Motor neuron (in vitro differentiated cells): ENCODE measurements at regions not wholly inside any gene's neighbourhood (a gene's known extent, or its start where the extent isn't known, plus 50 kb on each side); places are given as distances from the start of the nearest gene placed in this dataset.

Source experiments
- ATAC-seq, 8 experiments: fragments of 200-7000 bp; cut with Tn5 transposase; replicated peaks in 6 of 8; 2 replicates each; pipeline ENCODE4 v1.8.0; 2021; ENCODE audit warnings: mild to moderate bottlenecking in 8 of 8, moderate library complexity in 8 of 8
- H3K27ac ChIP-seq, 2 donors: fragments of 250-450 bp; sonication (Bioruptor Pico); 2 replicates each; pipeline ENCODE4 v1.9.0; 2021; ENCODE audit warnings: antibody characterized with exemption in 2 of 2, mild to moderate bottlenecking in 2 of 2, moderate library complexity in 1 of 2
- H3K4me1 ChIP-seq, 2 donors: fragments of 250-450 bp; sonication (Bioruptor Pico); replicated peaks in 1 of 2; 2 replicates each; pipeline ENCODE4 v1.6.1; 2021; ENCODE audit warnings: antibody characterized with exemption in 2 of 2, mild to moderate bottlenecking in 2 of 2, moderate library complexity in 1 of 2
- H3K4me3 ChIP-seq, 5 donors: fragments of 250-450 bp; sonication (Bioruptor Pico); 2 replicates each; pipeline ENCODE4 v1.9.0; 2021; ENCODE audit warnings: antibody characterized with exemption in 5 of 5, mild to moderate bottlenecking in 5 of 5, moderate library complexity in 4 of 5
- WGBS, 10 experiments: fragments of 450-650 bp; shearing (Covaris generic); methylation state at CpG; one replicate each; pipeline ENCODE4 v1.0.0; 2022; 5-methylcytosine and 5-hydroxymethylcytosine counted together
- in situ Hi-C, 9 experiments: fragments of 400-800 bp; cut with MboI; loops; one replicate each; pipeline ENCODE4 v1.15.0; 2021; ENCODE audit warnings: low sequenced_read_pairs in 9 of 9, low pct_unique_long_range_greater_than_20kb in 2 of 9; ENCODE audit not compliant: unreplicated experiment in 9 of 9

DNA sequence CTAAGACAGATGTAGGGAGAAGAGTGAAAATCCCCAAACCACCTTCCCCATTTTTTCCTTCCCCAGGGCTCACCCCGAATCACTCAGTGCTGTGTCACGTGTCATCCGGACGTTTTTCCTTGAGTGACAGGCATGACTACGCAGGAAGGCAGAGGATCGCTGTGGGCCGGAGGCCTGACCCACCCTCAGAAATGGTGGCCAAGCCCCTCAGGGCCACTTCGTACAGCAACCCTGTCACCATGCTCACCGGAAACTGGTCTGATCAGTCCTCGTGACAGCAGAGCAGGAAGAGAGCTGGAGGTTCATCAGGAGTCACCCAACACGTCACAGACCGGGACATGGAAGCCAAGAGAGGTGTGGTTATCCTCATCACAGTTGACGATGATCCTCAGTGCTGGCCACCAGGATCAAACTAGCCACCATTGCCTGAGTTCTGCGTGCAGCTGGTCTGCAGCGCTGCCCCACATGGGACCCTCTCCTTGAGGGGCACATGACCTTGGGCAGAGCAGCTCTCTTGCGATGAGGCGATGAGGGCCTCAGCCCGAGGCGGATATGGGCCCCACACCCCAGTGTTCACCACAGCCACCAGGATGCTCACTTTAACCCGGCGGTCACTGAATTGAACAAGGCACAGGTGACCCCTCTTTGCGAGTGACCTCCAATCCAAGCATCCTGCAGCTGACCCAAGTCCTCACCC lies 99.3 kb upstream of the INSIG1 start:
- in situ Hi-C loops, result loop anchor here in 1 of 9 experiments (10.0 to 25.0 kb wide), 2 partner anchors 146 to 286 kb away; no protein-coding TSS in a partner anchor
- peaks cover 8 to 12% of the 10 kb centered on the region in 2 donors for H3K4me1 ChIP-seq
- no peak overlapping the region for H3K4me3 ChIP-seq
- no peak overlapping the region for H3K27ac ChIP-seq
- WGBS, 10 experiments, result 60 to 95% (median 84%) methylated on average over 2 to 12 of the region's 22 CpGs; no CpG with 5 or more reads in 2 of the 10 experiments
- ATAC-seq, result no peak

DNA sequence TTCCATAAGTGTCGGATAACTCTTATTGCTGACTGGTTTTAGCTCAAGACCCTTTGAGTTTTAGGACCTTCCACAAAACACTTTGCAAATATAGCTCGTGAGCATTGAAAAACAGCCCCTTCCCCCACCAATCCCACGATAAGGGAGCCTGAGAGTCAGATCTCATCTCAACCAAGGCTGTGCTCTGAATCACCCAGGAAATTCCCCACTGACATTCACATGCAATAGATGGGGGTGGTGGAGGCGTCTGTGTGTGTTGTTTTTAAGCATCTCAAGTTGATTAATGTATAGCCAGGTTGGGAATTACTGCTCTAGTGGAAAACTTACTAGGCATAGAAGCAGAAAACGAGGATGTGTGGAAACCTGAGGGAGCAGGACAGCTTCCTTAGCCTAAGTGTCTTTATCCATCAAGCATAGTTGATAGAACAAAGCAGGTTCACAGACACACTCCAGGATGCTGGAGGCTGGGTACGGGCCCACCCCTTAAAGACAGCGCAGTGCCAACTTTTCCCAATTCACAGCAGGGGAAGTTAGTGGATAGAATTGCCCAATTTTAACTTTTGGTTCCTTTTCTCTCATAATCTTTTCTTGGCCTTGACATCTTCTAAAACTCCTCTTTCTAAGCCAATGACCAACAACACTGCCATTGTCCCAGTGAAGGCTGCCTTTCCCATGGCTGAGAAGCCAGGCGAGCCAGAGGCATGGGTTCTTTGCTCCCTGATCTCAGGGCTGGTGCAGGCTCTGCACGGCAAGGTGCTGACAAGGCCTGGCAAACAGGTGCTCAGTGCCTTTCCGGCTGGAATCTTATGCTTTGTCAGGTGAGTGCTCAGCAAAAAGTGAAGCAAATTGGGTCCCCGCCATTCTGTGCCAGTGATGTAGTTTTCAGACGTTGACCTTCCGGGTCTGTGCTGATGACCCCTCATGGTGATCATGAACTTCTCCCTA lies 98.5 kb upstream of the INSIG1 start:
- in situ Hi-C loops, result loop anchor here in 1 of 9 experiments (10.0 to 25.0 kb wide), 2 partner anchors 146 to 287 kb away; no protein-coding TSS in a partner anchor
- 20 to 100% (median 81%) methylated on average over 1 to 9 of the region's 13 CpGs; no CpG with 5 or more reads in 2 of the 10 experiments for WGBS, 10 experiments
- Histone ChIP-seq H3K4me1 (peaks cover 8 to 9% of the 10 kb centered on the region in 2 donors), H3K27ac (no peak overlapping the region), H3K4me3 (no peak overlapping the region)
- peak in 2 of 8 experiments; percentile 40 for ATAC-seq

DNA sequence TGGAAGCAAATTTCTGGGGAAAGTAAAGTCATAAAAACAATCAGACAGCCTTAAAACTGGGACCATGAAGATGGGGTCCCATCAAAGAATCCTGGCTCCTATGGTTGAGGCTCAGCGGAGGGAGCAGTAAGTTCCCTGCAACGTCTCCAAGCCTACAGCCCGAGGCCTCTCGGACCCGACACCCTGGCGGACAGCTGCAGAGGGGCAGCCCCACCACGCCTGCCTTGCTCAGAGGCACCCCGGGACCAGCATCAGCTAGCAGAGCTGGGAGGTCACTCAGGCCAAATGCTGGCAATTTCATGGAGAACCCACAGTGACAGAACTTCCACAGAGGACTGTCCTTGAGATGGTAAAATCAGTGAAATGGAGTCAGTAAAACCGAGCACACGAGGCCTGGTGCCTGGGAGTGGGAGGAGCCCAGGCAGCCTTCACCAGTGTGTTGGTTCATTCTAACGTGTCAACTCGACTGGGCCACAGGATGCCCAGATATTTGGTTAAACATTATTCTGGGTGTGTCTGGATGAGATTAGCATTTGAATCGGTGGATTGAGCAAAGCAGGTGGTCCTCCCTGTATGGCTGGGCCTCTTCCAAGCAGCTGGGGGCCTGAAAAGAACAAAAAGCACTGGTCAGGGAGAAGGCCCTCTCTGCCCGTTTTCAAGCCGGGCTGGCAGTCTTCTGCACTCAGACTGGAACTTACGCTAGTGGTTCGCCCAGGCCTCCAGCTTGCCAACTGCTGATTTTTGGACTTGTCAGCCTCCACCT lies 96.2 kb upstream of the INSIG1 start:
- Histone ChIP-seq H3K4me1 (peaks cover 2 to 6% of the 10 kb centered on the region in 2 donors), H3K4me3 (no peak overlapping the region), H3K27ac (no peak overlapping the region)
- no peak for ATAC-seq
- in situ Hi-C loops, result no loop called here
- WGBS, 10 experiments, result 20 to 100% (median 72%) methylated on average over 1 to 10 of the region's 17 CpGs; no CpG with 5 or more reads in 2 of the 10 experiments

DNA sequence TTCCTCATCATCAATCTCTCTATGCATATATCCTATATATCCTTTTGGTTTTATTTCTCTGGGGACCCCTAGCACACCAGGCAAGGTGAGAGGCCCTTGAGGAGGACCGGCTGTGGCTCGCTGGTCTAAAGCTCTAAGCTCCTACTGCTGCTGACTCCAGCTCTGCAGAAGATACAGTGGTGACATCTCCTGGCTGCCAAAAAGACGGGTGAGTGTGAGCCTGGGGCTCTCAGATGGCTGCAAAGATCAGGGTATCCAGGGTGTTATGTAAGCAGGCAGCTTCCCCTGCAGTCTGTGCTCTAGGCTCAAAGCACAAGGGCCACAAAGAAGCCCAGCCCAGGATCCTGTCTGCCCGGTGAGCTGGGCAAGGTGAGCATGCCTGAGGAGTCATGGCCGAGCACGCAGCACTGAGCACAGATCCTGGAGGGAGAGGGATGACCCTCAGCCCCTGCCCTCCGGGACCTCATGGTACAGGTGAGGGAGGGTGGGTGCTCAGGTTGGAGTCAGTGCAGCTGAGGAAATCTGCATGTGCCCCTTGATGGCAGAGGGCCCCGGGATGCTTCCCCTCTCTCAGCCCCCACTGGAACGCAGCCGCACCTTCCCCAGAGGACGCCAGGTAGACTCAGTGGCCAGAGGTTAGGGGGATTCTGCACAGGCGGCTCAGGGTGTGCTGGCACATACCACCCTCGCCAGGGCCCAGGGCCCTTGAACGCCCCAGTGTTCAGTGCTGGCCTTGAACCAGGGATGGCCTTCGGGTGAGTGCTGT lies 95.4 kb upstream of the INSIG1 start:
- H3K4me3 ChIP-seq, result no peak overlapping the region
- H3K27ac ChIP-seq, result no peak overlapping the region
- in situ Hi-C loops, result no loop called here
- ATAC-seq, result no peak
- WGBS, 10 experiments, result 94 to 100% (median 97%) methylated on average over 1 to 6 of the region's 15 CpGs; no CpG with 5 or more reads in 6 of the 10 experiments
- peaks cover 2 to 6% of the 10 kb centered on the region in 2 donors for H3K4me1 ChIP-seq

DNA sequence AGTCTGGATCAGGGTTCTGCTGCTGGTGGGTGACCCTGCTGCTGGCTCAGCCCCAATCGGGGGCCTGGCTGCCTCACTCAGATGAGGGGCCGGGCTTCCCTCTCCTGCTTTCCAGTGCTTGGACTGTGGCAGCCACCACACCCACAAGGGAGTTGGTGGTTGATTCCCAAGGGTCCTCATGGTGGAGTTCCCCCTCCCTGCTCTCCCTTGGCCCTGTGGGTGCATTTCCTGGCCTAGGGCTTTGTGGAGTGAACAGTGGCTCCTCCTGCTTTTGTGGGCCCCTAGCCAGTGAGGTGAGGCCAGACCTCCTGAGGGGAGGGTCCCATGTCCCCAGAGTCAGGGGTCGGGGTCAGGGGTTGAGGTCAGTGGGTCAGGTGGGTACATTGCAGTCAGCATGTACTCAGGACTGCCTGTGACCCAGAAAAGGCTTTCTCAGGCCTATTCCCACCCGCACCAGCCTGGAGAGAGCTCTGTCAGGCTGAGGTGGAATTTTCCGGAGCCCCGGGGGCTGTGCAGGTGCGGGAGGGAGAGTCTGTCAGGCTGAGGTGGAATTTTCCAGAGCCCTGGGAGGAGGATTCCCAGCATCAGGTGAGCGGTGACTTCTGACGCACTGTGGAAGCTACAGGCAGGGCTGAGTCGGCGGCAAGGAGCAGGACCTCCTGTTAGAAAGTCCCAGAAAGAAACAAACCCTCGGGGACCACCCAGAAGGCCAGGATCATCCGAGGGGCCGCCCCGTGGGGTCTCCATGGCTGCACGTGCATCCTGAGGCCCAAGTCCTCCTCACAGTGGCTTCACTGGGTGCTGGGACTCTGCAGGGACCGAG lies 94.4 kb upstream of the INSIG1 start:
- in situ Hi-C loops, result no loop called here
- H3K4me3 ChIP-seq, result no peak overlapping the region
- peaks cover 2 to 6% of the 10 kb centered on the region in 2 donors for H3K4me1 ChIP-seq
- no peak for ATAC-seq
- WGBS, 10 experiments, result 65 to 83% (median 80%) methylated on average over 1 to 8 of the region's 17 CpGs; no CpG with 5 or more reads in 4 of the 10 experiments
- peak overlapping the region in 1 of 2 donors; percentile 36 for H3K27ac ChIP-seq

DNA sequence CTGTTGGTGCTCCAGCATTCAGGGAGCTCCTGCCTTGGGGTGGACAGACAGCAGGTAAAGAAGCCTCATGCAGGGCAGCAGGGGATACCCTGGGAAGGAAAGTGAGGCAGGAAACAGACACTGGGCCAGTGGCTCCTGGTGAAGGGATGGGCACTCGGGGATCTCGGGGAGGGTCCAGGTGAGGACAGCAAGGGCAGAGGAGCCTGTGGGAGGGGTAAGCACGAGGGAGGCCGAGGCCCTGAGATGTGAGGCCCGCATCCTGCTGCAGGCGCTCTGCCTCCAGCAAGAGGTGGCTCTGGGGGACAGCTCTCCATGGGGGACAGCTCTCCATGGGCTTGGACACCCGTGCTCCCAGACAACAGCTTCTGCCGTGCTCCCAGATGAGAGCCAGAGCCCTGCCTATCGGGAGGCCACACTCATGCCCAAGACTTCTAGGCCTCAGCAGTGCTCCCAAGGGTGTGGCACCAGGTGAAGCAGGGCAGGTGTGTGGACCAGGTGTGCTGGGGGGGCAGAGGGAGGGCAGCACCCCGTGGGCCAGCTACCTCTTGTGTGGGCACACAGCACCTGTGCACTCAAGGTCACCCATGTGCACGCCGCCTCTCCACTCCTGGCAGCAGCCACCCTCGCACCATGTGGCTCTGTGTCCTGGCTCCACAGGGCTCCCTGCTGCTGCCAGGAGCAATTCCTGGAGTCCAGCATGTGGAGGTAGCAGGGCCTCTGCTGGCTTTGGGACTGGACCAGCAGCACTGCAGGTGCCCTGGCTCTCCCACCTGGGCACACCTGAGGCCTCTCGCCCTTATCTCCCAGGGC lies 93.6 kb upstream of the INSIG1 start:
- WGBS, 10 experiments, result 87 to 100% (median 100%) methylated on average over 1 to 3 of the region's 14 CpGs; no CpG with 5 or more reads in 5 of the 10 experiments
- Histone ChIP-seq H3K27ac (peak overlapping the region in 1 of 2 donors; percentile 36), H3K4me3 (no peak overlapping the region), H3K4me1 (peaks cover 2 to 6% of the 10 kb centered on the region in 2 donors)
- ATAC-seq, result no peak
- in situ Hi-C loops, result no loop called here

DNA sequence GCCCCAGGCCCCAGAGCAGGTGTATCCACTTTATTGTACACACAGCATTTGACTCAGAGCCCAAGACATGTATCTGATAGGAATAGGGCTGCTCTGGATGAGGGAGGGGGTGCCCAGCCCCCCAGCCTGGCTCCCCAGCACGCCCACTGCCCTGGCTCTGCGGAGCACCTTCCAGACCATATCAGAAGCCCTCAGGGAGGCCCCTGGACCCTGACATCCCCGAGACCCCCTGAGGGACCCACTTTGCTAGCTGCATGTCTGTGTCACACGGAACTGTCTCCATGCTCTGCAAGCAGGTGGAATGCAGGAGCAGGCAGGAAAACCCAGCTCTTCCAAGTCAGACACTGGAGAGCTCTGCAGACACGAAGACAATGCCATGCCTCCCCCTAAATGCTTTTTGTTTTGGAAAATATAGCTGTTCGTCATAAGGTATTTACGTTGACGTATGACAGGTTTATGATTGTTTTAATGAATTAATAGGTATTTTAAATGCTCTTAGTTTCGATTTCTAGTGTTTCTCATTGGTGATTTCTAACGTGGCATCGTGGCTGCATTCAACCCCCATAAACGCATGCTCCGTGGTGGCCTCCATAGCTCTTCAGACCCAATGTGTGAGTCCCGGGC lies 92.8 kb upstream of the INSIG1 start:
- WGBS, 10 experiments, result 33 to 95% (median 71%) methylated on average over 4 to 10 of the region's 14 CpGs; no CpG with 5 or more reads in 2 of the 10 experiments
- Histone ChIP-seq H3K4me1 (peaks cover 5 to 6% of the 10 kb centered on the region in 2 donors), H3K4me3 (no peak overlapping the region), H3K27ac (no peak overlapping the region)
- ATAC-seq, result no peak
- in situ Hi-C loops, result no loop called here

DNA sequence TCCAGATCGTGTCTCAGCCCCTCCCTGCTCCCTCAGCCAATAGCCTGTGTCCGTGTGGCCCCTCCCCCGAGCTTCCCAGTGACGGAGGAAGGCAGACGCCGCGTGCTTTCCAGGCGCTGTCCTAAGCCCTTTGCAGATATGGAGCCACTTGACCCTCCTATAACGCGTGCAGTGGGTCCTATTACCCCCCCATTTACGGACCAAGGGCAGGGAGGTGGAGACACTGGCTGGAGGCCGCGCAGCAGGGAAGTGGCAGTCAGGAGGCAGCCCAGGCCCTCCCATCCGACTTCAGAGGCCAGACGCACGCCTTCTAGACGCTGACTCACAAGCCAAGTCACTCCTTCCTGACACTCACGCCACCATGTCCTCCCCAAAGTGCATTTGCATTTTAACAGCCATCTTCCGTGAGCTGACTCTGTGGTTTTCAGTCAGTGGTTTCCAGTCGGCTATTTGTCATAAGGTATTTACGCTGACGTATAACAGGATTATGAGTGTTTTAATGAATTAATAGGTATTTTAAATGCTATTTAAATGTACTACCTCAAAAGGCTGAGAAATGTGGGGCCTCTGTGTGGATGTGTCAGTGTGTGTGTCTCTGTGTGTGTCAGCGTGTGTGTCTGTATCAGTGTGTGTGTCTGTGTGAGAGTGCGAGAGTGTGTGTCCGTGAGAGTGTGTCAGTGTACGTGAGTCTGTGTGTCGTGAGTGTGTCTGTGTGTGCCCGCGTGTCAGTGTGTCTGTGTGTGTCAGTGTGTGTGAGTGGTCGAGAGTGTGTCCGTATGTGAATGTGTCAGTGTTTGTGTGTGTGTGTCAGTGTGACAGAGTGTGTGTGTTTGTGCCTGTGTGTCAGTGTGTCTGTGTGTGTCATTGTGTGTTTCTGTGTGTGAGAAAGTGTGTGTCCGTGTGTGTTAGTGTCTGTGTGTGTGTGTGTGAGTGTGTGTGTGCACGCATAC lies 92.0 kb upstream of the INSIG1 start:
- in situ Hi-C loops, result no loop called here
- Histone ChIP-seq H3K4me3 (no peak overlapping the region), H3K27ac (peak overlapping the region in 1 of 2 donors; percentile 10), H3K4me1 (peaks cover 5 to 6% of the 10 kb centered on the region in 2 donors)
- WGBS, 10 experiments, result 0 to 83% (median 69%) methylated on average over 1 to 19 of the region's 33 CpGs; no CpG with 5 or more reads in 2 of the 10 experiments
- ATAC-seq, result peak; percentile 74 to 96 (median 92)

DNA sequence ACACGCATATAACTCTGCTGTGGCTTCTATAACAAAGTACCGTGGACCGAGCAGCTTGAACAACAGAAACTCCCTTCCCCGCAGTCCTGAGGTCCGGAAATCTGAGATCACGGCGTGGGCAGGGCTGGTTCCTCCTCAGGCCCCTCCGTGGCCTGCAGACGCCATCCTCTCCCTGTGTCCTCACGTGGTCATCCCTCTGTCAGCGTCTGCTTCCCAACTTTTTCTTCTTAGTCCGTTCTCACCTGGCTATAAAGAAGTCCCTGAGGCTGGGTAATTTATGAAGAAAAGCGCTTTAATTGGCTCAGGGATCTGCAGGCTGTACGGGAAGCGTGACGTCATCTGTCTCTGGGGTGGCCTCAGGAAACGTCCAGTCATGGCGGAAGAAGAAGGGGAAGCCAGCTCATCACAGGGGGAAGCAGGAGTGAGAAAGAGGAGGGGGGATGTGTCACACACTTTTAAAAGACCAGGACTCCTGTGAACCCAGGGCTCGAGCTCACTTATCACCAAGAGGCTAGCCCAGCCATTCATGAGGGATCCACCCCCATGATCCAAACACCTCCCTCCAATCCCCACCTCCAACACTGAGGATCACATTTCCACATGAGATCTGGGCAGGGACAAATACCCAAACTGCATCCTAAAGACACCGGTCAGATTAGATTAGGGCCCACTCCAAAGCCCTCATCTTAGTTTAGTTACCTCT lies 91.2 kb upstream of the INSIG1 start:
- WGBS, 10 experiments, result 0 to 85% (median 65%) methylated on average over 1 to 14 of the region's 20 CpGs; no CpG with 5 or more reads in 3 of the 10 experiments
- Histone ChIP-seq H3K4me1 (peaks cover 5 to 6% of the 10 kb centered on the region in 2 donors), H3K4me3 (no peak overlapping the region), H3K27ac (no peak overlapping the region)
- ATAC-seq, result peak; percentile 8 to 52 (median 16)
- in situ Hi-C loops, result no loop called here
